H1 (cell line): ENCODE measurements at regions not wholly inside any gene's neighbourhood (a gene's known extent, or its start where the extent isn't known, plus 50 kb on each side); places are given as distances from the start of the nearest gene placed in this dataset.

ENCODE experiments used
- CTCF ChIA-PET: fragments of 300-600 bp; sonication (Branson Sonifier 250); formaldehyde crosslinking; loops from one replicate; lab custom pipeline; 2021; ENCODE audit not compliant: partially characterized antibody; lab: Charles Lee
- POLR2A ChIA-PET: fragments of 300-600 bp; sonication (Branson Sonifier 250); formaldehyde crosslinking; loops from one replicate; lab custom pipeline; 2021; ENCODE audit warnings: inconsistent platforms; ENCODE audit not compliant: partially characterized antibody; lab: Charles Lee
- DNase-seq, 2 experiments: peaks; one replicate each; pipeline versions ENCODE4 v3.0.0 to v3.0.0-alpha.2; 2010 to 2022; ENCODE audit warnings: low spot score in 2 of 2, low read depth in 1 of 2, mixed read lengths in 1 of 2
- FAIRE-seq: peaks from 2 replicates; lab custom pipeline; 2011; peaks lifted over from hg19 to GRCh38; lab: Jason Lieb, UNC
- H2AFZ ChIP-seq: 2 replicates; pipeline ENCODE4 v1.8.1; 2012; ENCODE audit warnings: low read length, inconsistent platforms
- H2AK5ac ChIP-seq: 2 replicates; pipeline ENCODE4 v1.6.1; 2013; ENCODE audit warnings: low read depth, low read length
- H2BK120ac ChIP-seq: replicated peaks from 2 replicates; pipeline ENCODE3; 2013; ENCODE audit warnings: low read depth, low read length, inconsistent platforms
- H2BK12ac ChIP-seq: 2 replicates; pipeline ENCODE4 v1.6.1; 2013; ENCODE audit warnings: low read depth, low read length
- H2BK15ac ChIP-seq: 2 replicates; pipeline ENCODE4 v1.6.1; 2013; ENCODE audit warnings: low read length
- H2BK20ac ChIP-seq: 2 replicates; pipeline ENCODE4 v1.6.1; 2013; ENCODE audit warnings: low read length
- H2BK5ac ChIP-seq: 2 replicates; pipeline ENCODE4 v1.6.1; 2013; ENCODE audit warnings: low read depth, low read length
- H3K14ac ChIP-seq: 2 replicates; pipeline ENCODE4 v1.6.1; 2013; ENCODE audit warnings: inconsistent platforms; ENCODE audit not compliant: insufficient read length
- H3K18ac ChIP-seq: 2 replicates; pipeline ENCODE4 v1.6.1; 2013; ENCODE audit warnings: low read length; ENCODE audit errors: extremely low read depth
- H3K23ac ChIP-seq: 2 replicates; pipeline ENCODE4 v1.6.1; 2013; ENCODE audit warnings: inconsistent platforms; ENCODE audit not compliant: insufficient read length
- H3K23me2 ChIP-seq: 2 replicates; pipeline ENCODE4 v1.6.1; 2013; ENCODE audit warnings: low read depth, low read length
- H3K27ac ChIP-seq: 2 replicates; pipeline ENCODE4 v1.6.1; 2011; ENCODE audit warnings: low read depth, low read length, inconsistent platforms
- H3K27me3 ChIP-seq, 4 experiments: replicated peaks in 1 of 4; 1 replicate in 1 of 4; 2 replicates in 3 of 4; pipeline versions ENCODE4 v1.6.1 to v1.8.1; 2011 to 2013; ENCODE audit warnings: low read length in 3 of 4, mild to moderate bottlenecking in 3 of 4, inconsistent platforms in 2 of 4, mixed read lengths in 2 of 4, moderate library complexity in 1 of 4; ENCODE audit not compliant: control insufficient read depth in 3 of 4, insufficient read depth in 3 of 4; ENCODE audit errors: extremely low read depth in 1 of 4
- H3K36me3 ChIP-seq, 4 experiments: 2 replicates each; pipeline versions ENCODE4 v1.6.1 to v1.8.1; 2011 to 2013; ENCODE audit warnings: mild to moderate bottlenecking in 4 of 4, low read length in 3 of 4, moderate library complexity in 2 of 4, control low read depth in 1 of 4, inconsistent platforms in 1 of 4; ENCODE audit not compliant: insufficient read depth in 4 of 4, control insufficient read depth in 2 of 4
- H3K4ac ChIP-seq: replicated peaks from 2 replicates; pipeline ENCODE3; 2013; ENCODE audit warnings: low read length, low read depth, mixed read lengths, inconsistent platforms; ENCODE audit not compliant: insufficient read length
- H3K4me1 ChIP-seq, 4 experiments: replicated peaks in 1 of 4; 1 replicate in 1 of 4; 2 replicates in 3 of 4; pipeline versions ENCODE4 v1.6.1 to v1.8.1; 2011 to 2013; ENCODE audit warnings: low read length in 3 of 4, inconsistent platforms in 2 of 4, mixed read lengths in 1 of 4; ENCODE audit not compliant: insufficient read depth in 4 of 4, control insufficient read depth in 3 of 4
- H3K4me2 ChIP-seq, 2 experiments: 2 replicates each; pipeline versions ENCODE4 v1.6.1 to v1.8.1; 2011 to 2013; ENCODE audit warnings: low read depth in 2 of 2, low read length in 2 of 2, control low read depth in 1 of 2, inconsistent platforms in 1 of 2, mild to moderate bottlenecking in 1 of 2; ENCODE audit not compliant: insufficient read depth in 1 of 2
- H3K4me3 ChIP-seq, 4 experiments: fragments of 200-600, 300-600 bp in 1 of 4; sonication (generic), shearing (Covaris generic), sonication (Bioruptor Twin) in 1 of 4; 2 replicates each; pipeline versions ENCODE4 v1.5.1 to v1.8.1; 2011 to 2016; ENCODE audit warnings: low read length in 4 of 4, low read depth in 3 of 4, control low read depth in 2 of 4, inconsistent platforms in 2 of 4, mild to moderate bottlenecking in 2 of 4, mixed read lengths in 1 of 4, moderate library complexity in 1 of 4; ENCODE audit not compliant: insufficient read depth in 2 of 4; ENCODE audit errors: extremely low read depth in 1 of 4
- H3K56ac ChIP-seq: replicated peaks from 2 replicates; pipeline ENCODE3; 2013; ENCODE audit warnings: low read depth, mild to moderate bottlenecking, mixed read lengths, low read length, inconsistent platforms; ENCODE audit not compliant: insufficient read length
- H3K79me1 ChIP-seq: 2 replicates; pipeline ENCODE4 v1.6.1; 2013; ENCODE audit warnings: low read depth, low read length, control low read depth
- H3K79me2 ChIP-seq, 2 experiments: 2 replicates each; pipeline versions ENCODE4 v1.6.1 to v1.8.1; 2012 to 2013; ENCODE audit warnings: low read length in 2 of 2, mild to moderate bottlenecking in 2 of 2, inconsistent platforms in 1 of 2; ENCODE audit not compliant: insufficient read depth in 2 of 2, control insufficient read depth in 1 of 2
- H3K9ac ChIP-seq, 4 experiments: replicated peaks in 1 of 4; 1 replicate in 1 of 4; 2 replicates in 3 of 4; pipeline versions ENCODE4 v1.6.1 to v1.8.1; 2011 to 2013; ENCODE audit warnings: low read depth in 3 of 4, low read length in 3 of 4, control low read depth in 2 of 4, mild to moderate bottlenecking in 2 of 4, moderate library complexity in 2 of 4, inconsistent platforms in 1 of 4; ENCODE audit errors: extremely low read depth in 1 of 4
- H3K9me3 ChIP-seq, 2 experiments: 2 replicates each; pipeline versions ENCODE4 v1.6.1 to v1.8.1; 2012 to 2013; ENCODE audit warnings: mild to moderate bottlenecking in 2 of 2, moderate library complexity in 2 of 2, control low read depth in 1 of 2, inconsistent platforms in 1 of 2, low read depth in 1 of 2, low read length in 1 of 2, mixed read lengths in 1 of 2; ENCODE audit not compliant: insufficient read depth in 2 of 2
- H4K20me1 ChIP-seq, 2 experiments: replicated peaks in 1 of 2; 2 replicates each; pipeline versions ENCODE3 to v1.8.1; 2011 to 2013; ENCODE audit warnings: inconsistent platforms in 2 of 2, low read length in 2 of 2, mild to moderate bottlenecking in 1 of 2; ENCODE audit not compliant: insufficient read depth in 2 of 2, control insufficient read depth in 1 of 2
- H4K5ac ChIP-seq: 2 replicates; pipeline ENCODE4 v1.6.1; 2013; ENCODE audit warnings: low read length, low read depth, mixed read lengths, inconsistent platforms; ENCODE audit not compliant: insufficient read length
- H4K8ac ChIP-seq: 2 replicates; pipeline ENCODE4 v1.8.0; 2013; ENCODE audit warnings: mild to moderate bottlenecking, moderate library complexity, low read length, inconsistent platforms; ENCODE audit not compliant: insufficient read depth; ENCODE audit errors: extremely low read depth
- H4K91ac ChIP-seq: replicated peaks from 2 replicates; pipeline ENCODE3; 2013; ENCODE audit warnings: low read length, mixed read lengths, inconsistent platforms; ENCODE audit not compliant: insufficient read length
- BCL11A ChIP-seq, 2 experiments: IDR thresholded peaks; one replicate each; pipeline ENCODE4 v1.6.1; 2011; ENCODE audit warnings: low read depth in 2 of 2, low read length in 2 of 2, mild to moderate bottlenecking in 2 of 2
- CEBPB ChIP-seq: IDR thresholded peaks from 2 replicates; pipeline ENCODE4 v1.6.1; 2012; ENCODE audit warnings: low read depth, low read length
- GABPA ChIP-seq: IDR thresholded peaks from 2 replicates; pipeline ENCODE4 v1.6.1; 2011; ENCODE audit warnings: mild to moderate bottlenecking, low read length, moderate library complexity, borderline replicate concordance; ENCODE audit not compliant: insufficient read depth
- TBP ChIP-seq: IDR thresholded peaks from 2 replicates; pipeline ENCODE4 v1.6.1; 2011; ENCODE audit warnings: low read depth, low read length, improper control_type of control experiment
- TEAD4 ChIP-seq: IDR thresholded peaks from 2 replicates; pipeline ENCODE4 v1.6.1; 2012; ENCODE audit warnings: low read depth, low read length, inconsistent platforms, mixed read lengths
- YY1 ChIP-seq: IDR thresholded peaks from 2 replicates; pipeline ENCODE4 v1.6.1; 2011; ENCODE audit warnings: low read depth, mild to moderate bottlenecking, low read length
- WGBS, 2 experiments: shearing (Covaris generic) in 1 of 2; methylation state at CpG; one replicate each; pipeline versions ENCODE4 v1.1.6 to v1.1.7; 2013 to 2015; ENCODE audit warnings: low lambda C conversion rate in 2 of 2, mixed read lengths in 2 of 2, inconsistent platforms in 1 of 2, low coverage in 1 of 2, missing lambda C conversion rate in 1 of 2; ENCODE audit not compliant: insufficient replicate concordance in 2 of 2, insufficient coverage in 1 of 2, insufficient read length in 1 of 2; ENCODE audit errors: extremely low coverage in 1 of 2, missing lambda C conversion rate in 1 of 2; 5-methylcytosine and 5-hydroxymethylcytosine counted together

- POLR2A ChIA-PET = no interaction called here
- CTCF ChIA-PET = no interaction called here
Observed at GRCh38 chr16:52055381-52055780, 491.6 kb downstream of the TOX3 start.

More at GRCh38 chr16:52055381-52055780, 491.6 kb downstream of the TOX3 start:
- Histone ChIP-seq H2BK20ac (no peak overlapping the region), H3K36me3 (no peaks in the 10 kb centered on the region), H3K9ac (no peak overlapping the region), H2AFZ (no peak overlapping the region), H3K79me2 (no peaks in the 10 kb centered on the region), H3K4me2 (no peak overlapping the region), H2AK5ac (no peak overlapping the region), H3K27ac (no peak overlapping the region), H2BK120ac (no peak overlapping the region), H3K23me2 (no peaks in the 10 kb centered on the region), H2BK12ac (no peak overlapping the region), H3K9me3 (no peaks in the 10 kb centered on the region), H4K20me1 (no peaks in the 10 kb centered on the region), H4K91ac (no peak overlapping the region), H3K27me3 (no peaks in the 10 kb centered on the region), H3K4ac (no peak overlapping the region), H4K5ac (no peak overlapping the region), H3K18ac (no peak overlapping the region), H4K8ac (no peak overlapping the region), H2BK15ac (no peak overlapping the region), H3K56ac (no peak overlapping the region), H2BK5ac (no peak overlapping the region), H3K14ac (no peak overlapping the region), H3K23ac (no peak overlapping the region), H3K79me1 (no peaks in the 10 kb centered on the region), H3K4me3 (no peak overlapping the region), H3K4me1 (no peaks in the 10 kb centered on the region)
- FAIRE-seq (no peak), DNase-seq (no peak)
- TF ChIP-seq TBP (no peak), TEAD4 (no peak), BCL11A (IDR thresholded peaks at IDR 0.05; ENCODE audit: low read depth in 2 of 2, low read length in 2 of 2) (no peak), GABPA (no peak), CEBPB (no peak), YY1 (no peak)
- WGBS, 2 experiments = 98% methylated on average over 2 of the region's 2 CpGs; no CpG with 5 or more reads in 1 of the 2 experiments
